ENCODE measurements at regions not wholly inside any gene's neighbourhood (a gene's known extent, or its start where the extent isn't known, plus 50 kb on each side); places are given as distances from the start of the nearest gene placed in this dataset.
A peak's percentile ranks its signal among the peaks of the same experiment; 100 is the strongest.

DNA sequence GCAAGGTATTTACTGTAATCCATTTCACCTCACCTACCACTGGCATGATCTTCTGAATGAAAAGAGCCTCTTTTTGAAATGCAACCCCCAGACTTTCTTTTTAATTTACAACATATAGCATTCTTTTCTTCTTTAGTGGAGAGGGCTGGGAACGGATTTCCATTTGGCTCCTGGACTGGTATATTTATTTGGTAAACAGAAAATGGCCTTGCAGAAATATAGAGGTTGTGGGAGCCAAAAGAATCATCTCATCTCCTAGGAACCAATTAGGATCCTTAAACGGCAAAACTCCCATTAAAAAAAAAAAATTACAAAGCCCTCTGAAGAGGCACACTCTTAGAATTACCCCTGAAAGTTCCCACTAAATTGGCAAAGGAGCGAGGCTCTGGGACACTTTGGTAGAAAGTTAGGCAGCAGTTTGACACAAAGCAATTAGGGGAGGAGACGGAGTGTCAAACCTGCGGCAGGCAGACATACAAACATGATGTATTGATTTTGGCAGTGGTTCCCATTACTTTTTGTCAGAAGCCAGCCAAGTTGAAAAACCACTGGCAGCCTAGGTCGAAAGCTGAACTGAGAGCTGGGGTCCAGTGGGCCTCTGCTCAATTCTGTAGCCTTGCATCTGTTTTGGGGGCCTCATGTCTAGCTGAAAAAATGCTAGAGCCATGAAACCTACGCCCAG, 135.1 kb upstream of the MAGI3 start:
- TF ChIP-seq, protein P1, sequence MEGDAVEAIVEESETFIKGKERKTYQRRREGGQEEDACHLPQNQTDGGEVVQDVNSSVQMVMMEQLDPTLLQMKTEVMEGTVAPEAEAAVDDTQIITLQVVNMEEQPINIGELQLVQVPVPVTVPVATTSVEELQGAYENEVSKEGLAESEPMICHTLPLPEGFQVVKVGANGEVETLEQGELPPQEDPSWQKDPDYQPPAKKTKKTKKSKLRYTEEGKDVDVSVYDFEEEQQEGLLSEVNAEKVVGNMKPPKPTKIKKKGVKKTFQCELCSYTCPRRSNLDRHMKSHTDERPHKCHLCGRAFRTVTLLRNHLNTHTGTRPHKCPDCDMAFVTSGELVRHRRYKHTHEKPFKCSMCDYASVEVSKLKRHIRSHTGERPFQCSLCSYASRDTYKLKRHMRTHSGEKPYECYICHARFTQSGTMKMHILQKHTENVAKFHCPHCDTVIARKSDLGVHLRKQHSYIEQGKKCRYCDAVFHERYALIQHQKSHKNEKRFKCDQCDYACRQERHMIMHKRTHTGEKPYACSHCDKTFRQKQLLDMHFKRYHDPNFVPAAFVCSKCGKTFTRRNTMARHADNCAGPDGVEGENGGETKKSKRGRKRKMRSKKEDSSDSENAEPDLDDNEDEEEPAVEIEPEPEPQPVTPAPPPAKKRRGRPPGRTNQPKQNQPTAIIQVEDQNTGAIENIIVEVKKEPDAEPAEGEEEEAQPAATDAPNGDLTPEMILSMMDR (conservative IDR thresholded peaks at IDR 0.05; ENCODE audit: low read length): no peak
- no peak for DNase-seq (ENCODE audit: low read depth)
- H3K4me3 ChIP-seq (ENCODE audit: low read length): no peak overlapping the region

DNA sequence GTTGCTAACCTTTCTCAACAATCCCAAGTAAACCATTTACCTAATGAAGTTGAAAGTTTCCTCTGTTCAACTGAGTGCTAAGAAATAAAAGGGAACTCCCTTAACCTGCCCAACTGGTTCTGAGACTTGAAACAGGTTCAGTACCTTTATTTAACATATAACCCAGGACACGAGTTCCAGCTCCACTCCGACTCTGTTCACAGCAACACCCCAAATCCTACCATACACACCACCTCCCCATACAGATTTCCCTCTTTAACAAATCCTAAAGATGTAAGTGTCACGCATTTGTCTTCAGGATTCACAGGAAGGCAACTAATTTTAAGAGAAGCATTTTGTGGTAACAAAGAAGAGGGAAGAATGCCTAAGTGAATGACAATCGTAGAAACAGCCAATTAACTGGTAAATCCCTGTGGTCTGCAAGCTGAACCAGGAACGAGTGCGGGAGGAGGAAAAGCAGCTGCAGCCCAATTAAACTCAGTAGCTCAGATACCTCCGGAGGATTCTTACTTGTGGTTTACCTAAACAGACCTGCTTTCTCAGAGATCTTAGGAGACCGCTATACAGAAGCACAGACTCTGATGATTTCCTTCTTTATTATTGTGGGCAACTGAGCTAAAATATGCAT, 134.5 kb upstream of the MAGI3 start:
- TF ChIP-seq, protein P1 (conservative IDR thresholded peaks at IDR 0.05; ENCODE audit: low read length): no peak
- peak; percentile 2 for DNase-seq (ENCODE audit: low read depth)
- H3K4me3 ChIP-seq (ENCODE audit: low read length): no peak overlapping the region

DNA sequence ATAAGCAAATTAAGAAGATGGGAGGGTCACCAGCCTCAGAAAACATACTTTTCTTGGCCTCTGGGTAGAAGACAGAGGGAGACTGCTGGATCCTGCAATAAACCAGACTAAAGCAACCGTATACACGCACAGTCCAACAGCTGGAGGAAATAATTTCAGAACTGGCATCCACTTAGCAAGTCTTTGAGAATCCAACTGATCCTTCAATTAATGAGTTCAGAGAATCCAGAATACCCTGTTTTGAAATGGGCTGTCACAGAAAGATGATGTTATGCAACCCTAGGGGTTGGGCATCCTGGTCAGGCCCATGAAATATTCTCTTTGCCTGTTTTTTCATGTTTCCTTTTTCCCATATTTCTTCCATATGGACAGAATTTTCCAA, 134.0 kb upstream of the MAGI3 start:
- TF ChIP-seq, protein P1 (conservative IDR thresholded peaks at IDR 0.05; ENCODE audit: low read length): no peak
- no peak for DNase-seq (ENCODE audit: low read depth)
- H3K4me3 ChIP-seq (ENCODE audit: low read length): no peak overlapping the region

DNA sequence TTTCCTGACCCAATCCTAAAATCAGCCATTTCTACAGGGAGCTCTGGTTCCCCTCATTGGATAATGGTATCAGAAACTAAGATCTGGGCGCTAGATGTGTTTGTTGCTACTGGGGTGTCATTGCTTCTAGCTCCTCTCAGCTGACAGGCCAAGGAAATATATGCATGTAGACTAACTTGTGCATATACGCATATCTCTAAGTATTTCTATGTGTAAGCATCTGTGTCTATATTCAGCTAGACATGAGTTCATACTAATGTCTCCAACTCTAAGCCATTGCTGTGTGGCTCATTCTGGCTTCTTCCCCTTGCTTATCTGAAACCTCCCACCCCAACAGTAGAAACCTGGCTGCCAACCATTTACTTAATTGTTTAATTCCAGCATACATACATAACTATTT, 130.3 kb upstream of the MAGI3 start:
- no peak overlapping the region for H3K4me3 ChIP-seq (ENCODE audit: low read length)
- TF ChIP-seq, protein P1 (conservative IDR thresholded peaks at IDR 0.05; ENCODE audit: low read length): no peak
- DNase-seq (ENCODE audit: low read depth): no peak

DNA sequence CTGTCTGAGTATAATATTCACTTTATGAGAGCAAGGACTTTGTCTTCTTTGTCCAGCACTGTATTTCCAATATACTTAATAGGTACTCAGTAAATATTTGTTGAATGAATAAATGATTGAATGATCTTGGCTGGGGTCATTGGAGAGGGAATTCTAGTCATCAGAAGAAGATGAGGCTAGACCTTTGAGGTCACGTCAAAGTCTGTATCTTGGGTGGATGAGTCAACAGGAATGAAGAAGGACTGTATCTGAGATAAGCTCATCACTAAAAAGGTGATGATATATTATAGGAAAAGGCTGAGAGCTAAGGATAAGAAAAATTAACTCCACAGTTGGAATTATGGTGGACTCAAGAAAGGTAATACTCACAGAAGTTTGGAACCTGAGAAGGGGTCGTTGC, 125.1 kb upstream of the MAGI3 start:
- H3K4me3 ChIP-seq (ENCODE audit: low read length): no peak overlapping the region
- TF ChIP-seq, protein P1 (conservative IDR thresholded peaks at IDR 0.05; ENCODE audit: low read length): no peak

DNA sequence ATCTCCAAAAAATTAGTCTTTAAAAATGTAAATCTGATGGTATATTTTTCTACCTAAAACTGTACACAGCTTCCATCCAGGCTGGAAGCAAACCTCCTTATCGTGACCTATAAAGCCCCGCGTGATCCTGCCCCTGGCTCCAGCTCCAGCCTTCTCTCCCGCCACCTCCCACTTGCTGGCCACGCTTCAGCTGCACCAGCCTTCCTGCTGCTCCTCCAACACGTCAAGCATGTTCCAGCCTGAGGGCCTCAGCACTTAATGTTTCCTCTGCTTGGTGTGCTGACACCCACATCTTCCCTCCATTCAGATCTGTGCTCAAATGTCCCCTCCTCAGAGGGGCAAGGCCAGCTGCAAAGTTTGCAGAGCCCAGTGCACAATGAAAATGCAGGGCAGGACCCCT, 123.5 kb upstream of the MAGI3 start:
- TF ChIP-seq, protein P1 (conservative IDR thresholded peaks at IDR 0.05; ENCODE audit: low read length): no peak
- H3K4me3 ChIP-seq (ENCODE audit: low read length): no peak overlapping the region
- no peak for DNase-seq (ENCODE audit: low read depth)

More for the DNA sequence above, 125.1 kb upstream of the MAGI3 start:
- no peak for DNase-seq (ENCODE audit: low read depth)

All from AG10803 (cell line).